MM.1S (cell line): ENCODE measurements at regions not wholly inside any gene's neighbourhood (a gene's known extent, or its start where the extent isn't known, plus 50 kb on each side); places are given as distances from the start of the nearest gene placed in this dataset.

ENCODE experiments used
- EZH2 ChIP-seq: fragments of 300-600 bp; sonication (generic); optimal IDR thresholded peaks from 2 replicates; pipeline ENCODE3; 2017; ENCODE audit warnings: low read depth, mild to moderate bottlenecking, antibody characterized with exemption, low read length, mixed read lengths
- EZH2phosphoT487 ChIP-seq: fragments of 300-600 bp; sonication (generic); IDR thresholded peaks from 2 replicates; pipeline ENCODE4 v1.6.1; 2018; ENCODE audit warnings: antibody characterized with exemption, low read length
- TF ChIP-seq, protein P1 (sequence below): fragments of 300-600 bp; sonication (generic); IDR thresholded peaks from 2 replicates; pipeline ENCODE4 v1.5.1; 2016; ENCODE audit warnings: antibody characterized with exemption, low read length, mixed read lengths

DNA sequence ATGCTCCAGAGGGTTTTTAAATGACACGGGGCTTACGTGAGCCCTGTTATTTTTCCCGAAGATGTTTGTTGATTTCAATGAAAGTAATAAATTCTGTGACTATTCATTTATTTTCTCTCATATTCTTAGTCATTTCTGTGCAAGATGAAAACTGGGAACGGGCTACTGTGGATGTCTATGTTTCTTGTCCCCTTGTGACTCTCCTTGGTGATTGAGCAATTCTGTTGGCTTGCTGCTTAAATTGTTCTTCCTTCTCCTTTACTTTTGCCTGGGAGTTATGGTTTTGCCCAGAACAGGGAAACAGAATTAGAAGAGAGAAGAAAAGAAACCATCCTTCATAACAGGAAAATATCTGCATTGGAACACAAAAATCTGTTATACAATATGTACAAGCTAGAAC lies 508.2 kb upstream of the DSEL start:
- TF ChIP-seq, protein P1, sequence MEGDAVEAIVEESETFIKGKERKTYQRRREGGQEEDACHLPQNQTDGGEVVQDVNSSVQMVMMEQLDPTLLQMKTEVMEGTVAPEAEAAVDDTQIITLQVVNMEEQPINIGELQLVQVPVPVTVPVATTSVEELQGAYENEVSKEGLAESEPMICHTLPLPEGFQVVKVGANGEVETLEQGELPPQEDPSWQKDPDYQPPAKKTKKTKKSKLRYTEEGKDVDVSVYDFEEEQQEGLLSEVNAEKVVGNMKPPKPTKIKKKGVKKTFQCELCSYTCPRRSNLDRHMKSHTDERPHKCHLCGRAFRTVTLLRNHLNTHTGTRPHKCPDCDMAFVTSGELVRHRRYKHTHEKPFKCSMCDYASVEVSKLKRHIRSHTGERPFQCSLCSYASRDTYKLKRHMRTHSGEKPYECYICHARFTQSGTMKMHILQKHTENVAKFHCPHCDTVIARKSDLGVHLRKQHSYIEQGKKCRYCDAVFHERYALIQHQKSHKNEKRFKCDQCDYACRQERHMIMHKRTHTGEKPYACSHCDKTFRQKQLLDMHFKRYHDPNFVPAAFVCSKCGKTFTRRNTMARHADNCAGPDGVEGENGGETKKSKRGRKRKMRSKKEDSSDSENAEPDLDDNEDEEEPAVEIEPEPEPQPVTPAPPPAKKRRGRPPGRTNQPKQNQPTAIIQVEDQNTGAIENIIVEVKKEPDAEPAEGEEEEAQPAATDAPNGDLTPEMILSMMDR: no peak
- TF ChIP-seq EZH2 (no peak), EZH2phosphoT487 (no peak)
